ENCODE measurements at regions not wholly inside any gene's neighbourhood (a gene's known extent, or its start where the extent isn't known, plus 50 kb on each side); places are given as distances from the start of the nearest gene placed in this dataset.
"Not testable (repeated sequence)": the region's sequence is repeated elsewhere in the genome, so short reads cannot be mapped to it uniquely, and the experiment has no call there.

DNA sequence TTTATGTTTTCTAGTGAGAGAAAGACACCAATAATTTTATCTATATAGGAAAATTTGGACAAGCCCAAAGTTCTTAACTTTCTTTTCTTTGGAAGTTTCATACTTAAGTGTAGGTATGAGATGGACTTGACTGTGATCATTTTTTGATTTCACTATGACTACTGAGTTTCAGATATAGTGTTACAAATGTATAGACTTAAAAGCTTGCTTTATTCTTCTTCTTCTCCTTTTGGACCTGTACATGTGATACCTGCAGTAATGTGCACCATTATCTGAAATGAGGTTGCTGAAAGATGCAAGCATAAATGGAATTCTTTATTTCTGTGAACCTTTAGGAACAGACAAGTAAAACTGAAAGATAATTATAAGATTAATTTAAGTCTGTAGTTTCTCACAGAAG, 743.4 kb upstream of the AMELY start:
- Histone ChIP-seq H3K4me3 (no peak overlapping the region), H3K36me3 (no peaks in the 10 kb centered on the region), H3K4me1 (no peaks in the 10 kb centered on the region), H3K9me3 (no peaks in the 10 kb centered on the region), H3K27ac (no peak overlapping the region), H3K27me3 (no peaks in the 10 kb centered on the region)
- no peak for ATAC-seq
- DNase-seq = no peak
- TF ChIP-seq, protein P1, sequence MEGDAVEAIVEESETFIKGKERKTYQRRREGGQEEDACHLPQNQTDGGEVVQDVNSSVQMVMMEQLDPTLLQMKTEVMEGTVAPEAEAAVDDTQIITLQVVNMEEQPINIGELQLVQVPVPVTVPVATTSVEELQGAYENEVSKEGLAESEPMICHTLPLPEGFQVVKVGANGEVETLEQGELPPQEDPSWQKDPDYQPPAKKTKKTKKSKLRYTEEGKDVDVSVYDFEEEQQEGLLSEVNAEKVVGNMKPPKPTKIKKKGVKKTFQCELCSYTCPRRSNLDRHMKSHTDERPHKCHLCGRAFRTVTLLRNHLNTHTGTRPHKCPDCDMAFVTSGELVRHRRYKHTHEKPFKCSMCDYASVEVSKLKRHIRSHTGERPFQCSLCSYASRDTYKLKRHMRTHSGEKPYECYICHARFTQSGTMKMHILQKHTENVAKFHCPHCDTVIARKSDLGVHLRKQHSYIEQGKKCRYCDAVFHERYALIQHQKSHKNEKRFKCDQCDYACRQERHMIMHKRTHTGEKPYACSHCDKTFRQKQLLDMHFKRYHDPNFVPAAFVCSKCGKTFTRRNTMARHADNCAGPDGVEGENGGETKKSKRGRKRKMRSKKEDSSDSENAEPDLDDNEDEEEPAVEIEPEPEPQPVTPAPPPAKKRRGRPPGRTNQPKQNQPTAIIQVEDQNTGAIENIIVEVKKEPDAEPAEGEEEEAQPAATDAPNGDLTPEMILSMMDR (IDR thresholded peaks at IDR 0.05 in 4 of 5, conservative IDR thresholded peaks at IDR 0.05 in 1 of 5) = no peak
- TF ChIP-seq POLR2A (IDR thresholded peaks at IDR 0.05) = no peak
- intact Hi-C loops (cut with DNase I; ENCODE audit: low total_unique reads) (no loop called here), in situ Hi-C loops (cut with MboI; ENCODE audit: low sequenced_read_pairs in 4 of 4) (no loop called here)

- H3K27ac ChIP-seq; ATAC-seq; in situ Hi-C loops (cut with MboI; ENCODE audit: low sequenced_read_pairs in 4 of 4); DNase-seq; H3K4me1 ChIP-seq; H3K27me3 ChIP-seq; H3K4me3 ChIP-seq; intact Hi-C loops (cut with DNase I; ENCODE audit: low total_unique reads); H3K9me3 ChIP-seq; H3K36me3 ChIP-seq: not testable (repeated sequence)
Measured at GRCh38 chrY:7649866-7650265, 738.3 kb upstream of the AMELY start.

Data from gastrocnemius medialis (tissue), 4 donors.